ENCODE measurements at regions not wholly inside any gene's neighbourhood (a gene's known extent, or its start where the extent isn't known, plus 50 kb on each side); places are given as distances from the start of the nearest gene placed in this dataset.

DNA sequence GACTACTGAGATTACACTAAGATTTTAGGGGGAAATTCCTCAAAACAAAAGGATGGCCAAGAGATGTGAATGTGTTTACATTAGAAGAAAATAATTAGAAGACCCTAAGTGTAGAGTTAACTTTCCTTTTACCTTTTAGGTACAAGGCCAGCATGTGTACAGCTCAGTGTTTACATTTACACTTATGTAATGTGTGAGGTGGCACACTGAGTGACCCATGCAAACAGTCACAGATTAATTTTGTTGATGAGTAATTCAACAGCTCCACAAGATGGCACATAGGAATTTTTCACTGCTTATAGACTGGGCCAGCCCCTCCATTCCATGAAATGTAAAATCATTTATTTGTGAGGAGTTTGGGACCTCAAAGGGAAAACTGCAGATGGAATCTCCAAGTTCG, 90.1 kb upstream of the SLC12A2 start:
- CTCF ChIA-PET: interaction anchor here (1.3 kb wide), 1 partner anchor 84 kb away, joined by 4 read pairs; no protein-coding TSS in a partner anchor
- Histone ChIP-seq H3K36me3 (ENCODE audit: control insufficient read depth in 2 of 2, insufficient read depth in 2 of 2, low read length in 1 of 2) (no peaks in the 10 kb centered on the region), H3K9me3 (replicated peaks; ENCODE audit: control insufficient read depth, insufficient read depth, low read length) (no peaks in the 10 kb centered on the region; the same call in 2 of the 3 replicates), H3K9ac (ENCODE audit: control insufficient read depth, insufficient read depth, low read length) (no peak overlapping the region), H4K20me1 (ENCODE audit: control insufficient read depth, insufficient read depth) (no peaks in the 10 kb centered on the region), H3K79me2 (ENCODE audit: control insufficient read depth, insufficient read depth, low read length) (no peaks in the 10 kb centered on the region), H2AFZ (ENCODE audit: control insufficient read depth, low read depth, low read length) (no peak overlapping the region), H3K4me2 (ENCODE audit: control insufficient read depth, insufficient read depth) (no peak overlapping the region), H3K4me3 (no peak overlapping the region), H3K4me1 (ENCODE audit: control insufficient read depth, insufficient read depth, low read length) (no peaks in the 10 kb centered on the region), H3K27me3 (replicated peaks in 1 of 2; ENCODE audit: control insufficient read depth in 2 of 2, insufficient read depth in 2 of 2, low read length in 1 of 2) (no peaks in the 10 kb centered on the region), H3K27ac (ENCODE audit: control insufficient read depth, insufficient read depth) (no peak overlapping the region)
- SMC1A ChIA-PET (ENCODE audit: uncharacterized antibody, unreplicated experiment): no interaction called here
- ATAC-seq (no peak), FAIRE-seq (no peak), DNase-seq (ENCODE audit: low read depth, low spot score) (no peak)
- in situ Hi-C loops (cut with MboI) (no loop called here), intact Hi-C loops (cut with micrococcal nuclease; ENCODE audit: unreplicated experiment) (no loop called here)
- RAD21 ChIA-PET (ENCODE audit: unreplicated experiment): no interaction called here
- 96% methylated on average over 1 of the region's 1 CpG for WGBS (ENCODE audit: insufficient coverage, insufficient replicate concordance, low lambda C conversion rate, missing lambda C conversion rate)
- TF ChIP-seq, protein P1, sequence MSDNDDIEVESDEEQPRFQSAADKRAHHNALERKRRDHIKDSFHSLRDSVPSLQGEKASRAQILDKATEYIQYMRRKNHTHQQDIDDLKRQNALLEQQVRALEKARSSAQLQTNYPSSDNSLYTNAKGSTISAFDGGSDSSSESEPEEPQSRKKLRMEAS (IDR thresholded peaks at IDR 0.05; ENCODE audit: low read depth, low read length): no peak
- TF ChIP-seq HCFC1 (IDR thresholded peaks at IDR 0.05; ENCODE audit: low read length): no peak
- no peak for TF ChIP-seq BACH1 (IDR thresholded peaks at IDR 0.05; ENCODE audit: borderline replicate concordance)
- TF ChIP-seq MYB (IDR thresholded peaks at IDR 0.05; ENCODE audit: borderline replicate concordance, low read depth, low read length): no peak
- TF ChIP-seq CBX3 (IDR thresholded peaks at IDR 0.05; ENCODE audit: borderline replicate concordance, low read depth): no peak
- TF ChIP-seq, protein P2, sequence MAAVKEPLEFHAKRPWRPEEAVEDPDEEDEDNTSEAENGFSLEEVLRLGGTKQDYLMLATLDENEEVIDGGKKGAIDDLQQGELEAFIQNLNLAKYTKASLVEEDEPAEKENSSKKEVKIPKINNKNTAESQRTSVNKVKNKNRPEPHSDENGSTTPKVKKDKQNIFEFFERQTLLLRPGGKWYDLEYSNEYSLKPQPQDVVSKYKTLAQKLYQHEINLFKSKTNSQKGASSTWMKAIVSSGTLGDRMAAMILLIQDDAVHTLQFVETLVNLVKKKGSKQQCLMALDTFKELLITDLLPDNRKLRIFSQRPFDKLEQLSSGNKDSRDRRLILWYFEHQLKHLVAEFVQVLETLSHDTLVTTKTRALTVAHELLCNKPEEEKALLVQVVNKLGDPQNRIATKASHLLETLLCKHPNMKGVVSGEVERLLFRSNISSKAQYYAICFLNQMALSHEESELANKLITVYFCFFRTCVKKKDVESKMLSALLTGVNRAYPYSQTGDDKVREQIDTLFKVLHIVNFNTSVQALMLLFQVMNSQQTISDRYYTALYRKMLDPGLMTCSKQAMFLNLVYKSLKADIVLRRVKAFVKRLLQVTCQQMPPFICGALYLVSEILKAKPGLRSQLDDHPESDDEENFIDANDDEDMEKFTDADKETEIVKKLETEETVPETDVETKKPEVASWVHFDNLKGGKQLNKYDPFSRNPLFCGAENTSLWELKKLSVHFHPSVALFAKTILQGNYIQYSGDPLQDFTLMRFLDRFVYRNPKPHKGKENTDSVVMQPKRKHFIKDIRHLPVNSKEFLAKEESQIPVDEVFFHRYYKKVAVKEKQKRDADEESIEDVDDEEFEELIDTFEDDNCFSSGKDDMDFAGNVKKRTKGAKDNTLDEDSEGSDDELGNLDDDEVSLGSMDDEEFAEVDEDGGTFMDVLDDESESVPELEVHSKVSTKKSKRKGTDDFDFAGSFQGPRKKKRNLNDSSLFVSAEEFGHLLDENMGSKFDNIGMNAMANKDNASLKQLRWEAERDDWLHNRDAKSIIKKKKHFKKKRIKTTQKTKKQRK (IDR thresholded peaks at IDR 0.05; ENCODE audit: low read depth, low read length): no peak
- no peak for TF ChIP-seq KLF5 (IDR thresholded peaks at IDR 0.05; ENCODE audit: partially characterized antibody)
- TF ChIP-seq RUNX3 (IDR thresholded peaks at IDR 0.05; ENCODE audit: low read length): no peak
- TF ChIP-seq, protein P3, sequence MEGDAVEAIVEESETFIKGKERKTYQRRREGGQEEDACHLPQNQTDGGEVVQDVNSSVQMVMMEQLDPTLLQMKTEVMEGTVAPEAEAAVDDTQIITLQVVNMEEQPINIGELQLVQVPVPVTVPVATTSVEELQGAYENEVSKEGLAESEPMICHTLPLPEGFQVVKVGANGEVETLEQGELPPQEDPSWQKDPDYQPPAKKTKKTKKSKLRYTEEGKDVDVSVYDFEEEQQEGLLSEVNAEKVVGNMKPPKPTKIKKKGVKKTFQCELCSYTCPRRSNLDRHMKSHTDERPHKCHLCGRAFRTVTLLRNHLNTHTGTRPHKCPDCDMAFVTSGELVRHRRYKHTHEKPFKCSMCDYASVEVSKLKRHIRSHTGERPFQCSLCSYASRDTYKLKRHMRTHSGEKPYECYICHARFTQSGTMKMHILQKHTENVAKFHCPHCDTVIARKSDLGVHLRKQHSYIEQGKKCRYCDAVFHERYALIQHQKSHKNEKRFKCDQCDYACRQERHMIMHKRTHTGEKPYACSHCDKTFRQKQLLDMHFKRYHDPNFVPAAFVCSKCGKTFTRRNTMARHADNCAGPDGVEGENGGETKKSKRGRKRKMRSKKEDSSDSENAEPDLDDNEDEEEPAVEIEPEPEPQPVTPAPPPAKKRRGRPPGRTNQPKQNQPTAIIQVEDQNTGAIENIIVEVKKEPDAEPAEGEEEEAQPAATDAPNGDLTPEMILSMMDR (IDR thresholded peaks at IDR 0.05 in 2 of 3, conservative IDR thresholded peaks at IDR 0.05 in 1 of 3; ENCODE audit: control insufficient read depth in 2 of 3, extremely low read depth in 1 of 3, insufficient read depth in 1 of 3, low read depth in 3 of 3, low read length in 3 of 3): no peak
- POLR2A ChIA-PET: no interaction called here
- BruUV-seq (replicated peaks): no TSS peak

Measured in GM12878 (cell line).